ENCODE measurements at regions not wholly inside any gene's neighbourhood (a gene's known extent, or its start where the extent isn't known, plus 50 kb on each side); places are given as distances from the start of the nearest gene placed in this dataset.

DNA sequence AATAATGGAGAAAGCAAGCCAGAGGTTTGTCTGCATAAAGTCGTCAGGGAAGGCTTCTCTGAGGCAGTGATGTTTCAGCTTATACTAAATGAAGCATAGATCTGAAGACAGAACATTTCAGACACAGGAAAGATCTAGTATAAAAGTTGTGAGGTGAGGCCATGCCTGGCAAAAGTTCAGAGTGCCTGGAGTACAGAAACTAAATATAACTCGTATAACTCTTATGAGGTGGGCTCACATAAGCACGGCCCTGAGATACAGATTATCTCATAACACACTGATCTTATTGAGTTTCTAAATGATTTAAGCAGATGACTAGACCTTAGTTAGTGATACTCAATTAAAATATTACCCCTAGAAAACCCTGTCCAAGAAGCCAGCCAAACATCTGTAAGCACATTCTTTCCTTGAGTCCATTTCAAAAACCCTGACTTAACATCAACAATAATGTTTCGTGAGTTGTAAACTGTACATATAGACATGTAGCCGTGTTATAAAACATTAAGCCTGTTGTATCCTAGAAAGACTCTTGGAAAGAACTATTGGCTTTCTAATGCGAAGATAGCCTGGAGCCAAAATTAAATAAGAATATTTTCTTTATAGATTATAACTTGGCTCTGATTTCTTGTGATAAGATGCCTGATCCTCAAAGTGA is 667.6 kb downstream of the TENT5A start:
- TF ChIP-seq POLR2AphosphoS5 (IDR thresholded peaks at IDR 0.05) = no peak
- TF ChIP-seq, protein P1, sequence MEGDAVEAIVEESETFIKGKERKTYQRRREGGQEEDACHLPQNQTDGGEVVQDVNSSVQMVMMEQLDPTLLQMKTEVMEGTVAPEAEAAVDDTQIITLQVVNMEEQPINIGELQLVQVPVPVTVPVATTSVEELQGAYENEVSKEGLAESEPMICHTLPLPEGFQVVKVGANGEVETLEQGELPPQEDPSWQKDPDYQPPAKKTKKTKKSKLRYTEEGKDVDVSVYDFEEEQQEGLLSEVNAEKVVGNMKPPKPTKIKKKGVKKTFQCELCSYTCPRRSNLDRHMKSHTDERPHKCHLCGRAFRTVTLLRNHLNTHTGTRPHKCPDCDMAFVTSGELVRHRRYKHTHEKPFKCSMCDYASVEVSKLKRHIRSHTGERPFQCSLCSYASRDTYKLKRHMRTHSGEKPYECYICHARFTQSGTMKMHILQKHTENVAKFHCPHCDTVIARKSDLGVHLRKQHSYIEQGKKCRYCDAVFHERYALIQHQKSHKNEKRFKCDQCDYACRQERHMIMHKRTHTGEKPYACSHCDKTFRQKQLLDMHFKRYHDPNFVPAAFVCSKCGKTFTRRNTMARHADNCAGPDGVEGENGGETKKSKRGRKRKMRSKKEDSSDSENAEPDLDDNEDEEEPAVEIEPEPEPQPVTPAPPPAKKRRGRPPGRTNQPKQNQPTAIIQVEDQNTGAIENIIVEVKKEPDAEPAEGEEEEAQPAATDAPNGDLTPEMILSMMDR (IDR thresholded peaks at IDR 0.05) = no peak

All from esophagus muscularis mucosa (tissue), 3 donors.